NCI-H345 (cell line): ENCODE measurements at regions not wholly inside any gene's neighbourhood (a gene's known extent, or its start where the extent isn't known, plus 50 kb on each side); places are given as distances from the start of the nearest gene placed in this dataset.

ENCODE experiments used
- DNase-seq: peaks from one replicate; lab custom pipeline; 2025; lab: John Stamatoyannopoulos, UW

GRCh38 chr5:57804007-57804444 is 321.4 kb upstream of the ACTBL2 start:
- DNase-seq: no peak

- DNase-seq: no peak
Observed at GRCh38 chr5:57802131-57802530, 319.5 kb upstream of the ACTBL2 start.

GRCh38 chr5:57795203-57795602 is 312.6 kb upstream of the ACTBL2 start:
- DNase-seq: no peak

- DNase-seq: no peak
Observed at GRCh38 chr5:57791875-57792274, 309.3 kb upstream of the ACTBL2 start.

- no peak for DNase-seq
Observed at GRCh38 chr5:57785946-57786345, 303.3 kb upstream of the ACTBL2 start.

- DNase-seq: no peak
Observed at GRCh38 chr5:57784121-57784520, 301.5 kb upstream of the ACTBL2 start.

GRCh38 chr5:57783693-57784092 is 301.1 kb upstream of the ACTBL2 start:
- no peak for DNase-seq

- DNase-seq: no peak
Observed at GRCh38 chr5:57780961-57781325, 298.3 kb upstream of the ACTBL2 start.

- no peak for DNase-seq
Observed at GRCh38 chr5:57780306-57780960, 297.8 kb upstream of the ACTBL2 start.

GRCh38 chr5:57779383-57780223 is 297.0 kb upstream of the ACTBL2 start:
- DNase-seq: peak; percentile 57

GRCh38 chr5:57778501-57779091 is 296.0 kb upstream of the ACTBL2 start:
- no peak for DNase-seq

GRCh38 chr5:57777174-57777581 is 294.6 kb upstream of the ACTBL2 start:
- no peak for DNase-seq

GRCh38 chr5:57776035-57776434 is 293.4 kb upstream of the ACTBL2 start:
- no peak for DNase-seq

- no peak for DNase-seq
Observed at GRCh38 chr5:57774439-57774838, 291.8 kb upstream of the ACTBL2 start.

GRCh38 chr5:57772512-57772911 is 289.9 kb upstream of the ACTBL2 start:
- DNase-seq: no peak

GRCh38 chr5:57770039-57770438 is 287.4 kb upstream of the ACTBL2 start:
- no peak for DNase-seq

GRCh38 chr5:57768745-57769144 is 286.1 kb upstream of the ACTBL2 start:
- no peak for DNase-seq

- DNase-seq: no peak
Observed at GRCh38 chr5:57764479-57765089, 282.0 kb upstream of the ACTBL2 start.

- DNase-seq: no peak
Observed at GRCh38 chr5:57761513-57761912, 278.9 kb upstream of the ACTBL2 start.

- no peak for DNase-seq
Observed at GRCh38 chr5:57754616-57755015, 272.0 kb upstream of the ACTBL2 start.

- no peak for DNase-seq
Observed at GRCh38 chr5:57753446-57753845, 270.8 kb upstream of the ACTBL2 start.

- DNase-seq: no peak
Observed at GRCh38 chr5:57751710-57752109, 269.1 kb upstream of the ACTBL2 start.

GRCh38 chr5:57750891-57751290 is 268.3 kb upstream of the ACTBL2 start:
- no peak for DNase-seq
